ENCODE measurements at regions not wholly inside any gene's neighbourhood (a gene's known extent, or its start where the extent isn't known, plus 50 kb on each side); places are given as distances from the start of the nearest gene placed in this dataset.

DNA sequence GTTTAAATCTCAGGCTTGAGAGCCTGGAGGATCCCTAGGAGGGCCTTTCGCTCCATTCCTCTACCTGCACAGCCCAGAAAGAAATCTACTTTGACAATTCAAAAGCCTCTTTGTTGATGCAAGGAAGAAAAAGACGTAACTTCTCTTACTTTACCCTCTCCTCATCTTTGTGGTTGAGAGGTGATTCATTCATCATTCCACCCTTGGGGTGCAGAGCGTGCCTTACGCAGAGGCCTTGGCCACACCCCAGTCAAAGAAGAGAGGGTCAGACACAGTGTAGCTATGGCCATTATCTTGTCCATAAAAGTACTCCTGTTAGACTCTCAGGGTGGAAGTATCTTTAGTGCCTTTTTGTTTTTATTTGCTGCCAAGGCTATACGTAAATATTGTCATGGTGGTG lies 184.0 kb downstream of the IRS2 start:
- no peak for DNase-seq (ENCODE audit: extremely low spot score, unreplicated experiment)
- peaks cover 14% of the 10 kb centered on the region for H3K4me1 Mint-ChIP-seq (ENCODE audit: unreplicated experiment)
- H3K27me3 Mint-ChIP-seq (ENCODE audit: unreplicated experiment), result no peaks in the 10 kb centered on the region
- no peak overlapping the region for H3K4me3 Mint-ChIP-seq (ENCODE audit: unreplicated experiment)
- no peak overlapping the region for H3K27ac Mint-ChIP-seq (ENCODE audit: unreplicated experiment)
- H3K36me3 Mint-ChIP-seq (ENCODE audit: unreplicated experiment), result no peaks in the 10 kb centered on the region
- TF ChIP-seq, protein P1, sequence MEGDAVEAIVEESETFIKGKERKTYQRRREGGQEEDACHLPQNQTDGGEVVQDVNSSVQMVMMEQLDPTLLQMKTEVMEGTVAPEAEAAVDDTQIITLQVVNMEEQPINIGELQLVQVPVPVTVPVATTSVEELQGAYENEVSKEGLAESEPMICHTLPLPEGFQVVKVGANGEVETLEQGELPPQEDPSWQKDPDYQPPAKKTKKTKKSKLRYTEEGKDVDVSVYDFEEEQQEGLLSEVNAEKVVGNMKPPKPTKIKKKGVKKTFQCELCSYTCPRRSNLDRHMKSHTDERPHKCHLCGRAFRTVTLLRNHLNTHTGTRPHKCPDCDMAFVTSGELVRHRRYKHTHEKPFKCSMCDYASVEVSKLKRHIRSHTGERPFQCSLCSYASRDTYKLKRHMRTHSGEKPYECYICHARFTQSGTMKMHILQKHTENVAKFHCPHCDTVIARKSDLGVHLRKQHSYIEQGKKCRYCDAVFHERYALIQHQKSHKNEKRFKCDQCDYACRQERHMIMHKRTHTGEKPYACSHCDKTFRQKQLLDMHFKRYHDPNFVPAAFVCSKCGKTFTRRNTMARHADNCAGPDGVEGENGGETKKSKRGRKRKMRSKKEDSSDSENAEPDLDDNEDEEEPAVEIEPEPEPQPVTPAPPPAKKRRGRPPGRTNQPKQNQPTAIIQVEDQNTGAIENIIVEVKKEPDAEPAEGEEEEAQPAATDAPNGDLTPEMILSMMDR (IDR thresholded peaks at IDR 0.05), result no peak
- no peaks in the 10 kb centered on the region for H3K9me3 Mint-ChIP-seq (ENCODE audit: unreplicated experiment)

DNA sequence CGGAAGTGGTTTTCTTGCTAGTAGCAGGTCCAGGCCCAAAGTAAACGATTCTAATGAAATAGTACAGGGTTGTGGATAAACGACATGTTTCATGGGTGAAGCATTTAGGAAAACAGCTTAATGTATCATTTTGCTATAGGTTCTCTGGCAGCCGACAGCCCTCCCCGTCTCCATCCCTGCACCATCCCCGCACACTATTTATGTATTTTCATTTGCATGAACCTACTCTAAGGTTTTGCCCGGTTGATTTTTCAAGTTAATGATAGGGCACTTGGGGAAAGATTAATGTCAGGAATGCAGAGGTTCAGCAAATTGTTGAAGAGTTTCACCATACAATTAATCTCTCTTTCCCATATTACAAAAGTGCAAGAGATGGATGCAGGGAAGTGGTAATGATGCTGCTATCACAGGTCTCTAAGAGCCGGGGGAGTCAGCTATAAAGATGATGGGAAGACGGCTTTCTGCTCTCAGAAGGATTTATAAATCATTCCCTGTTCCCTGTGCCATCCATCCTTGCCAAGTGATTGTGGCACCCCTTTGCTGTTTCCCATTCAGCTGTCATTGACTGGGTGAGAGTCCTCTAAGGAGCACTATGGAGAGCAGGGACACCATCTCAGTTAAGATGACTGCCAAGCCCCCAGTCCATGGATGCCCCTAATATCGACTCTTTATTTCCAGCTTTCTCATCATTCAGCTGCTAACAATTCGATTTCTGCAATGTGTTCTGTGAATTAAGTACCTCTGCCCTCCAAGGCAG lies 186.3 kb downstream of the IRS2 start:
- no peaks in the 10 kb centered on the region for H3K27me3 Mint-ChIP-seq (ENCODE audit: unreplicated experiment)
- no peak overlapping the region for H3K27ac Mint-ChIP-seq (ENCODE audit: unreplicated experiment)
- H3K36me3 Mint-ChIP-seq (ENCODE audit: unreplicated experiment), result no peaks in the 10 kb centered on the region
- peaks cover 8% of the 10 kb centered on the region for H3K4me1 Mint-ChIP-seq (ENCODE audit: unreplicated experiment)
- no peaks in the 10 kb centered on the region for H3K9me3 Mint-ChIP-seq (ENCODE audit: unreplicated experiment)
- TF ChIP-seq, protein P1 (IDR thresholded peaks at IDR 0.05), result no peak
- DNase-seq (ENCODE audit: extremely low spot score, unreplicated experiment), result no peak
- no peak overlapping the region for H3K4me3 Mint-ChIP-seq (ENCODE audit: unreplicated experiment)

DNA sequence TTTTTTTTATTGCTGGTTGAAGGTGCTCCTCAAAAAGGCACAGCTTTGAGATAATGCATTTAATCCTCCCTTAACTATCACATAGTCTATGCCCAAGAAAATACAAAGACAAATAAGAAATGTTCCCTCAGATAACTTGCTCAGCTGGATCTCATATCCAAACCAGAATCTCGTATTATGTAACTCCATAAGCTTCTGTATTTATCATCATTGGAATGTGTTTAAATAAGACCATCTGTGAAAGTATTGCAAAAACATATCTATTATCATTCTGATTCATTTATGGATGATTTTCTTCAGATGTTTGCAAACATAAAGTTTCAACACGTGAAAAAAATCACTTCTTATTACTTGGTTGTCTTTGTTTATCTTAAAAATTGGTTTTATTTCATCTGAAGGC lies 190.9 kb downstream of the IRS2 start:
- no peak overlapping the region for H3K27ac Mint-ChIP-seq (ENCODE audit: unreplicated experiment)
- no peaks in the 10 kb centered on the region for H3K36me3 Mint-ChIP-seq (ENCODE audit: unreplicated experiment)
- no peaks in the 10 kb centered on the region for H3K9me3 Mint-ChIP-seq (ENCODE audit: unreplicated experiment)
- no peak overlapping the region for H3K4me3 Mint-ChIP-seq (ENCODE audit: unreplicated experiment)
- H3K4me1 Mint-ChIP-seq (ENCODE audit: unreplicated experiment), result peaks cover 10% of the 10 kb centered on the region
- TF ChIP-seq, protein P1 (IDR thresholded peaks at IDR 0.05), result no peak
- H3K27me3 Mint-ChIP-seq (ENCODE audit: unreplicated experiment), result no peaks in the 10 kb centered on the region
- DNase-seq (ENCODE audit: extremely low spot score, unreplicated experiment), result no peak

DNA sequence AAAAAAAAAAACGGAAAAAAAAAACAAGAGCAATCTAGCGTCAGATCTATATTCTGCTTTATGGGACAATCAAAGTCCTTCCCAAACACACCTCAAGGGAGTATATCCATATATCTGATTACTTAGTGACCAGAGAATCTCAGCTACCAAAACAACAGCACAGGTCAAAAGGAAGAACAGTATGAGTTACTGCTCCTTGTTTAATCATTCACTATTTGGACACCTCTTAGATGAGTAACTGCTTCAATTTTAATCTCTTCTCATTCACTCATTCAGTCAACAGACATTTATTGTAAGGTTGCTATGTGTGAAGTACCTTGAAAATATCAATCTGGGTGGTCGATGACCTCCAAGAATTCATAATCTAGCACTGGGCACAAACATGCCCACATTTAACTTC lies 193.2 kb downstream of the IRS2 start:
- Mint-ChIP-seq H3K9me3 (ENCODE audit: unreplicated experiment) (no peaks in the 10 kb centered on the region), H3K4me3 (ENCODE audit: unreplicated experiment) (no peak overlapping the region), H3K27me3 (ENCODE audit: unreplicated experiment) (no peaks in the 10 kb centered on the region), H3K4me1 (ENCODE audit: unreplicated experiment) (peaks cover 10% of the 10 kb centered on the region), H3K27ac (ENCODE audit: unreplicated experiment) (no peak overlapping the region), H3K36me3 (ENCODE audit: unreplicated experiment) (no peaks in the 10 kb centered on the region)
- no peak for DNase-seq (ENCODE audit: extremely low spot score, unreplicated experiment)
- TF ChIP-seq, protein P1 (IDR thresholded peaks at IDR 0.05), result no peak

DNA sequence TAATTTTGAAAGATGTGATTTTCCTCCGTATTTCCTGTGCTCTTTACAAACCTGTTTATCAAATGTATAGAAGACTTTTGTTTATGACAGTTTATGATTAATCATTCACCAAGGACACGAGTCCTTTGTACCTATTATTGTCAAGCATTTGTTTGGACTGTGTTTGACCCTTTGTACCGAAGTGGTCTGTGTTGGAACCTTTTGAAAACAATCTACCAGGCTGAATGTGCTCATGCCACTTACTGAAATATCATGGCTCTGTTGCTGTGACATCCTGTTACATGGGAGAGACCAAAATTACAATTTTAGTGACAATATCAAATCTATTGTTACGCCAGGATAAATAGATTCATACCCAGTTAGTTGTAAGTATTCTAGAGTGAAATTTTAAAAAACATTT lies 193.6 kb downstream of the IRS2 start:
- Mint-ChIP-seq H3K27me3 (ENCODE audit: unreplicated experiment) (no peaks in the 10 kb centered on the region), H3K4me3 (ENCODE audit: unreplicated experiment) (no peak overlapping the region), H3K4me1 (ENCODE audit: unreplicated experiment) (peaks cover 10% of the 10 kb centered on the region), H3K9me3 (ENCODE audit: unreplicated experiment) (no peaks in the 10 kb centered on the region), H3K27ac (ENCODE audit: unreplicated experiment) (no peak overlapping the region), H3K36me3 (ENCODE audit: unreplicated experiment) (no peaks in the 10 kb centered on the region)
- no peak for DNase-seq (ENCODE audit: extremely low spot score, unreplicated experiment)
- TF ChIP-seq, protein P1 (IDR thresholded peaks at IDR 0.05), result no peak
